ENCODE measurements at regions not wholly inside any gene's neighbourhood (a gene's known extent, or its start where the extent isn't known, plus 50 kb on each side); places are given as distances from the start of the nearest gene placed in this dataset.

DNA sequence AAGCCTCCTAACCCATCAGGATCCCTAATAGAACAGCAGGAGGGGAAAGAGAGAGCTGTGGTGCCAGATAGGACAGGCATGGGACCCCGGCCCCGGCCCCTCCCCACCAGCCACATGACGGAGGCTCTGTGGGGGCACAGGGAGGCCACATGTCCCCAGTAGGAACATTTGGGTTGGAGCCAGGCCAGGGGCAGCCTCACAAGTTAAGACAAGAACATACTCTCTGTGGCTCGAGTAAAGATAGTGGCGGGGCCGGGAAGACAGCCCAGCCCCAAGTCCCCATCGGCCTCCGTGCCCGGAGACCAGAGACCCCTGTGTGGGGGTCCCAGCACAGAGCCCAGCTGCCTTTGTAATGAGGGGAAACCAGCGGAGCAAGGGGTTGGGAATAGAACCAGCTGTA is 78.6 kb upstream of the GALNT9 start:
- TF ChIP-seq, protein P1, sequence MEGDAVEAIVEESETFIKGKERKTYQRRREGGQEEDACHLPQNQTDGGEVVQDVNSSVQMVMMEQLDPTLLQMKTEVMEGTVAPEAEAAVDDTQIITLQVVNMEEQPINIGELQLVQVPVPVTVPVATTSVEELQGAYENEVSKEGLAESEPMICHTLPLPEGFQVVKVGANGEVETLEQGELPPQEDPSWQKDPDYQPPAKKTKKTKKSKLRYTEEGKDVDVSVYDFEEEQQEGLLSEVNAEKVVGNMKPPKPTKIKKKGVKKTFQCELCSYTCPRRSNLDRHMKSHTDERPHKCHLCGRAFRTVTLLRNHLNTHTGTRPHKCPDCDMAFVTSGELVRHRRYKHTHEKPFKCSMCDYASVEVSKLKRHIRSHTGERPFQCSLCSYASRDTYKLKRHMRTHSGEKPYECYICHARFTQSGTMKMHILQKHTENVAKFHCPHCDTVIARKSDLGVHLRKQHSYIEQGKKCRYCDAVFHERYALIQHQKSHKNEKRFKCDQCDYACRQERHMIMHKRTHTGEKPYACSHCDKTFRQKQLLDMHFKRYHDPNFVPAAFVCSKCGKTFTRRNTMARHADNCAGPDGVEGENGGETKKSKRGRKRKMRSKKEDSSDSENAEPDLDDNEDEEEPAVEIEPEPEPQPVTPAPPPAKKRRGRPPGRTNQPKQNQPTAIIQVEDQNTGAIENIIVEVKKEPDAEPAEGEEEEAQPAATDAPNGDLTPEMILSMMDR (optimal IDR thresholded peaks at IDR 0.05 in 1 of 3, IDR thresholded peaks at IDR 0.05 in 1 of 3, conservative IDR thresholded peaks at IDR 0.05 in 1 of 3; ENCODE audit: extremely low read depth in 1 of 3, insufficient read depth in 2 of 3, low read length in 3 of 3), result no peak
- no peak for TF ChIP-seq EZH2 (IDR thresholded peaks at IDR 0.05; ENCODE audit: low read length)

All from keratinocyte (primary cell).